Sigmoid colon (tissue), 6 donors: ENCODE measurements at regions not wholly inside any gene's neighbourhood (a gene's known extent, or its start where the extent isn't known, plus 50 kb on each side); places are given as distances from the start of the nearest gene placed in this dataset.

Experiments
- DNase-seq: peaks from one replicate; pipeline ENCODE4 v3.0.0-alpha.2; 2019
- H3K27ac ChIP-seq, 4 donors: fragments of 200-600 bp; sonication (generic); one replicate each; pipeline ENCODE4 v1.5.1; 2016 to 2019; ENCODE audit warnings: mild to moderate bottlenecking in 1 of 4
- H3K27me3 ChIP-seq, 3 donors: fragments of 200-600 bp; sonication (generic); one replicate each; pipeline ENCODE4 v1.5.1; 2019; ENCODE audit warnings: mild to moderate bottlenecking in 1 of 3
- H3K36me3 ChIP-seq, 4 donors: fragments of 200-600 bp; sonication (generic); one replicate each; pipeline ENCODE4 v1.5.1; 2016 to 2019
- H3K4me1 ChIP-seq, 4 donors: fragments of 200-600 bp; sonication (generic); one replicate each; pipeline ENCODE4 v1.5.1; 2017 to 2019
- H3K4me3 ChIP-seq, 4 donors: fragments of 200-600 bp; sonication (generic); one replicate each; pipeline ENCODE4 v1.5.1; 2017 to 2019; ENCODE audit warnings: mild to moderate bottlenecking in 2 of 4, moderate library complexity in 1 of 4
- H3K9me3 ChIP-seq, 4 donors: fragments of 200-600 bp in 3 of 4; sonication (generic) in 3 of 4; one replicate each; pipeline versions ENCODE4 v1.5.1 to v1.6.1; 2013 to 2019
- EP300 ChIP-seq, 4 donors: sonication (generic); formaldehyde crosslinking; IDR thresholded peaks; one replicate each; pipeline ENCODE4 v1.6.1; 2017; ENCODE audit warnings: antibody characterized with exemption in 4 of 4
- POLR2A ChIP-seq, 2 donors: fragments of 450-650 bp; IDR thresholded peaks; one replicate each; pipeline ENCODE4 v1.6.1; 2016; ENCODE audit warnings: antibody characterized with exemption in 2 of 2, mild to moderate bottlenecking in 2 of 2, moderate library complexity in 2 of 2
- POLR2AphosphoS5 ChIP-seq, 4 donors: sonication (generic); formaldehyde crosslinking; IDR thresholded peaks; one replicate each; pipeline ENCODE4 v1.6.1; 2017; ENCODE audit warnings: antibody characterized with exemption in 4 of 4
- WGBS, 2 donors: extraction: QIAGEN DNeasy Blood & Tissue Kit; methylation state at CpG; one replicate each; pipeline ENCODE4 v1.1.7; 2013; 5-methylcytosine and 5-hydroxymethylcytosine counted together
- intact Hi-C: fragments of 100-400 bp; cut with DNase I; formaldehyde crosslinking; loops from one replicate; pipeline ENCODE4 v1.15.1; 2023
- TF ChIP-seq, protein P1 (sequence below), 4 experiments: fragments of 450-650 bp in 3 of 4; fragments of 200-600 bp in 1 of 4; IDR thresholded peaks; one replicate each; pipeline ENCODE4 v1.5.1; 2016 to 2019; ENCODE audit warnings: antibody characterized with exemption in 4 of 4, mild to moderate bottlenecking in 3 of 4, moderate library complexity in 2 of 4
- donor health status: healthy with polysubstance abuse.
- donor health status: healthy.

DNA sequence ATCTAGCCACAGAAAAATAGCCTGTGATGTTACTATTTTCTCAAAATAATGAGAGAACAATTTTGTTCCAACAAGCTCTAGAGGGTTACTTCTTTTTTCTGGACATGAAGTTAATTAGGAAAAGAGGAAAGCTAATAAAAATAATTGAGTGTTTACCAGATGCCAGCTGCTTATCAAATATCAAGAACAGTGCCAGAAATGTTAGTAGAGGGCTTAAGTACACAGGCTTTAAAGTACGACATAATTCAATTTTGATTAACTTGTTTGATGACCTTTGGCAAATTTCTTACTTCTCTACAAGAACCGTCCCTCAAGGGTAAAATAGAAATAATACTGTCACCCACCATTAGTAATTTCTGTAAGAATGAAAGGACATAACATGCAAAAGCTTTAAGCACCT is 977.0 kb downstream of the FSTL5 start:
- WGBS, 2 donors, result 53 to 66% methylated on average over 2 of the region's 2 CpGs

DNA sequence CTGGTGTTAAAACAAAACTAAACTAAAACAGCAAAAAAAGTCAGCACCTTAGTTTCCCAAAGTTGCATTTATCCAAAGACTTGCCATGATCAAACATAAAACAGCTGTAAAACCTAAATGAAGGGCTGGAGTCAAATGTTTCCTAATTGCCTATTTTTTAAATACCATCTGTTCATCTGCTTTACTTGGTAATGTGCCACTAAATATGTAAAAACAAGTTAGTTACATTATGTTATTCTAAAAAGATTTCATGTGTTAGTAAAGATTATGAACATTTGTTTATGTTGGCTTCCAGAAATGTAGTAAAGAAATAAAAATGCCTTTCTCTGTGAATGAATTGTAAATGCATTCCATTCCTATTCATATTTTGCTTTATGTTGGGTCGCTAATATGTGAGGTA is 977.8 kb downstream of the FSTL5 start:
- H3K36me3 ChIP-seq, result no peaks in the 10 kb centered on the region
- WGBS, 2 donors, result 65 to 72% methylated on average over 1 of the region's 1 CpG
- no peak for DNase-seq

More for the DNA sequence above, 977.0 kb downstream of the FSTL5 start:
- Histone ChIP-seq H3K27me3 (no peaks in the 10 kb centered on the region), H3K27ac (no peak overlapping the region), H3K4me3 (no peak overlapping the region), H3K9me3 (no peaks in the 10 kb centered on the region), H3K4me1 (no peaks in the 10 kb centered on the region), H3K36me3 (no peaks in the 10 kb centered on the region)
- DNase-seq, result no peak
- intact Hi-C loops, result no loop called here
- TF ChIP-seq EP300 (IDR thresholded peaks at IDR 0.05) (no peak), POLR2A (IDR thresholded peaks at IDR 0.05) (no peak), POLR2AphosphoS5 (IDR thresholded peaks at IDR 0.05) (no peak)
- TF ChIP-seq, protein P1, sequence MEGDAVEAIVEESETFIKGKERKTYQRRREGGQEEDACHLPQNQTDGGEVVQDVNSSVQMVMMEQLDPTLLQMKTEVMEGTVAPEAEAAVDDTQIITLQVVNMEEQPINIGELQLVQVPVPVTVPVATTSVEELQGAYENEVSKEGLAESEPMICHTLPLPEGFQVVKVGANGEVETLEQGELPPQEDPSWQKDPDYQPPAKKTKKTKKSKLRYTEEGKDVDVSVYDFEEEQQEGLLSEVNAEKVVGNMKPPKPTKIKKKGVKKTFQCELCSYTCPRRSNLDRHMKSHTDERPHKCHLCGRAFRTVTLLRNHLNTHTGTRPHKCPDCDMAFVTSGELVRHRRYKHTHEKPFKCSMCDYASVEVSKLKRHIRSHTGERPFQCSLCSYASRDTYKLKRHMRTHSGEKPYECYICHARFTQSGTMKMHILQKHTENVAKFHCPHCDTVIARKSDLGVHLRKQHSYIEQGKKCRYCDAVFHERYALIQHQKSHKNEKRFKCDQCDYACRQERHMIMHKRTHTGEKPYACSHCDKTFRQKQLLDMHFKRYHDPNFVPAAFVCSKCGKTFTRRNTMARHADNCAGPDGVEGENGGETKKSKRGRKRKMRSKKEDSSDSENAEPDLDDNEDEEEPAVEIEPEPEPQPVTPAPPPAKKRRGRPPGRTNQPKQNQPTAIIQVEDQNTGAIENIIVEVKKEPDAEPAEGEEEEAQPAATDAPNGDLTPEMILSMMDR (IDR thresholded peaks at IDR 0.05), result no peak

DNA sequence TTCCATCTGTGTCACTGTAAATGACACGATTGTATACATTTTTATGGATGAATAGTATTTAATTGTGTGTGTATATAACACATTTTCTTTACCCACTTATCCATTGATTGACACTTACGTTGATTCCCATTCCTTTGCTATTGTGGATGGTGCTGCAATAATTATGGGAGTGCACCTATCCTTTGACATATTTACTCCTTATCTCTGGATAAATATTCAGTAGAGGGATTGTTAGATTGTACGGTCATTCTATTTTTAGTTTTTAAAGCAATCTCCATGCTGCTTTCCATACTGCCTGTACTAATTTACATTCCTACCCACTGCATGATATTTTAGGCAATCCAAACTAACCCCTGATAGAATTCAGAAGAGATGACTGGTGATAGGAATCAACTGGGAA is 980.1 kb downstream of the FSTL5 start:
- Histone ChIP-seq H3K9me3 (no peaks in the 10 kb centered on the region), H3K4me3 (no peak overlapping the region), H3K27ac (no peak overlapping the region), H3K4me1 (no peaks in the 10 kb centered on the region), H3K27me3 (no peaks in the 10 kb centered on the region), H3K36me3 (no peaks in the 10 kb centered on the region)
- no peak for DNase-seq
- intact Hi-C loops, result no loop called here
- TF ChIP-seq POLR2AphosphoS5 (IDR thresholded peaks at IDR 0.05), result no peak
- TF ChIP-seq, protein P1 (IDR thresholded peaks at IDR 0.05), result no peak
- TF ChIP-seq EP300 (IDR thresholded peaks at IDR 0.05), result no peak
- TF ChIP-seq POLR2A (IDR thresholded peaks at IDR 0.05), result no peak
- WGBS, 2 donors, result 31 to 71% methylated on average over 3 of the region's 3 CpGs

More for the DNA sequence above, 977.8 kb downstream of the FSTL5 start:
- H3K27me3 ChIP-seq, result no peaks in the 10 kb centered on the region
- intact Hi-C loops, result no loop called here
- no peaks in the 10 kb centered on the region for H3K9me3 ChIP-seq
- no peak overlapping the region for H3K4me3 ChIP-seq
- H3K27ac ChIP-seq, result no peak overlapping the region
- H3K4me1 ChIP-seq, result no peaks in the 10 kb centered on the region
- TF ChIP-seq POLR2A (IDR thresholded peaks at IDR 0.05) (no peak), EP300 (IDR thresholded peaks at IDR 0.05) (no peak), POLR2AphosphoS5 (IDR thresholded peaks at IDR 0.05) (no peak)
- TF ChIP-seq, protein P1 (IDR thresholded peaks at IDR 0.05), result no peak

DNA sequence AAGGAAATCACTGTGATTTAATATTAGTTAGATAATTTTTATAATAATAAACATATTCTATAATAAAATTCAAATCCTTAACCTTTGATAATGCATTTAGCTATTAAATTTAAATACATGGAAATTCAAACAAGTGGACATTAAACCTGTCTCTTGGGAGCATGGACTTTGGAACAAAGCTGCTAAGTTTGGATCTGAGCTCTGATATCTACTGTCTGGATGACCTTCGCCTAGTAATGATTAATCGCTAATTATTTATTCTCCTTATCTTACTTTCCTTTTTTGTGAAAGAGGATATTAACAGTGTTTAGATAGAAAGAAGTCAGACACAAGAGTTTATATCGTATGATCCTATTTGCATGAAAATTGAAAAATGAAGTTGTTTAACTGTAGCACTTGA is 980.9 kb downstream of the FSTL5 start:
- Histone ChIP-seq H3K4me1 (no peaks in the 10 kb centered on the region), H3K4me3 (no peak overlapping the region), H3K27me3 (no peaks in the 10 kb centered on the region), H3K36me3 (no peaks in the 10 kb centered on the region), H3K9me3 (no peaks in the 10 kb centered on the region), H3K27ac (no peak overlapping the region)
- no peak for DNase-seq
- intact Hi-C loops, result no loop called here
- no peak for TF ChIP-seq EP300 (IDR thresholded peaks at IDR 0.05)
- no peak for TF ChIP-seq POLR2AphosphoS5 (IDR thresholded peaks at IDR 0.05)
- TF ChIP-seq, protein P1 (IDR thresholded peaks at IDR 0.05), result no peak
- no peak for TF ChIP-seq POLR2A (IDR thresholded peaks at IDR 0.05)
- 91% methylated on average over 3 of the region's 3 CpGs for WGBS, 2 donors

GRCh38 chr4:161178310-161178709 is 985.5 kb downstream of the FSTL5 start:
- intact Hi-C loops, result no loop called here
- TF ChIP-seq, protein P1 (IDR thresholded peaks at IDR 0.05), result no peak
- TF ChIP-seq EP300 (IDR thresholded peaks at IDR 0.05) (no peak), POLR2AphosphoS5 (IDR thresholded peaks at IDR 0.05) (no peak), POLR2A (IDR thresholded peaks at IDR 0.05) (no peak)
- no peaks in the 10 kb centered on the region for H3K9me3 ChIP-seq
- no peak overlapping the region for H3K27ac ChIP-seq
- no peaks in the 10 kb centered on the region for H3K4me1 ChIP-seq
- H3K36me3 ChIP-seq, result no peaks in the 10 kb centered on the region
- no peak for DNase-seq
- H3K4me3 ChIP-seq, result no peak overlapping the region
- WGBS, 2 donors, result 72 to 74% methylated on average over 5 of the region's 5 CpGs
- H3K27me3 ChIP-seq, result no peaks in the 10 kb centered on the region
